GM19035 (cell line): ENCODE measurements at regions not wholly inside any gene's neighbourhood (a gene's known extent, or its start where the extent isn't known, plus 50 kb on each side); places are given as distances from the start of the nearest gene placed in this dataset.

ENCODE experiments used
- ATAC-seq: cut with Tn5 transposase; IDR thresholded peaks from one replicate; pipeline ENCODE4 v1.9.1; 2021; ENCODE audit not compliant: unreplicated experiment

DNA sequence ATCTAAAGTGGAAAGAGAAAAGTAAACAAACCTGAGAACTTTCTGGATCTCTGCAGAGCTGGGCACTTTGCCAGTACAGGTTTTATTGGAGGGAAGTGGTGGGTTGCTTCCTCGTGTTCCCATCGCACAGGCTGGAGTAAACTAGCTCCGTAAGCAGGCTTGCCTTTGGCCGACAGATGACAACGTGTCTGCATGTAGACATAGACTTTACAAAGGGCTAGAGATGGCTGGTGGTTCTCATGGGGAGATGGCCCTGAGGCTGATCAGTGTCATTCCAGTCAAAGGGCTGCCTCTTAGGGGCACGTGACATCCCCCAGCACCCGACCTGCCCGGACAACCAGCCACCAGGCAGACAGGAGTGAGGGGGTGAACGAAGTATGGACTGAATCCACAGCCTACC lies 98.8 kb downstream of the YTHDF1 start:
- no peak for ATAC-seq

DNA sequence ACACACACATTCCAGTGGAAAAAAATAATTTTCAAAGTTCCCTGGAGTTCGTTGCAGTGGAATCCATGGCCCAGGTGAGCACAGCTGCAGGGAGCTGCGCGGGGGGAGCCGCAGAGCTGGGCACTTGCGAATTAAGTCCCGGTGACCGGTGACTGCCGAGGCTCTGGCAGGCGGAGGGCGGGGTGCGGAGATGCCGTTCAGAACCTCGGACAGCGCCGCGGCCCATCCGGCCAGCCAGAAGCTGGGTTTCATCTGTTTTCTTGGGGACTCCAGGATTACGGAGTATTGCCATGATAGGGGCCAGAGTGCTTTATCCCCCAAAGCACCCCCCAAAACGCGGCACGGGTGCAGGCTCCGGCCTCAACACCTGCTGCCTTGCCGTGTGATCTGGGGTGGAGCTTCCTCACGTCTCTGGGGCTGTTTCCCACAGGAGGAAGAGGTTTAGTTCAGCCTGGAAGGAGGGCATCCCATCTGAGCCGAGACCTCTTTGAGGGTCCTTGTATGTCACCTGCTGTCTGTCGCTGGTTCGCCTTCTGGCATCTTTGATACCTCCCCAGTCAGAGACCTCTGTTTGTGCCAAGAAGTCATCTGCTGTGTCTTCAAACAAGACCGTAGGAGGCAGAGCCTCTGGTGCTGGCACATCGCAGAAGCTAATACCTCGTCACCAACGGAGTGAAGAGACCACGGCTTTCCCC lies 99.4 kb downstream of the YTHDF1 start:
- ATAC-seq: no peak

DNA sequence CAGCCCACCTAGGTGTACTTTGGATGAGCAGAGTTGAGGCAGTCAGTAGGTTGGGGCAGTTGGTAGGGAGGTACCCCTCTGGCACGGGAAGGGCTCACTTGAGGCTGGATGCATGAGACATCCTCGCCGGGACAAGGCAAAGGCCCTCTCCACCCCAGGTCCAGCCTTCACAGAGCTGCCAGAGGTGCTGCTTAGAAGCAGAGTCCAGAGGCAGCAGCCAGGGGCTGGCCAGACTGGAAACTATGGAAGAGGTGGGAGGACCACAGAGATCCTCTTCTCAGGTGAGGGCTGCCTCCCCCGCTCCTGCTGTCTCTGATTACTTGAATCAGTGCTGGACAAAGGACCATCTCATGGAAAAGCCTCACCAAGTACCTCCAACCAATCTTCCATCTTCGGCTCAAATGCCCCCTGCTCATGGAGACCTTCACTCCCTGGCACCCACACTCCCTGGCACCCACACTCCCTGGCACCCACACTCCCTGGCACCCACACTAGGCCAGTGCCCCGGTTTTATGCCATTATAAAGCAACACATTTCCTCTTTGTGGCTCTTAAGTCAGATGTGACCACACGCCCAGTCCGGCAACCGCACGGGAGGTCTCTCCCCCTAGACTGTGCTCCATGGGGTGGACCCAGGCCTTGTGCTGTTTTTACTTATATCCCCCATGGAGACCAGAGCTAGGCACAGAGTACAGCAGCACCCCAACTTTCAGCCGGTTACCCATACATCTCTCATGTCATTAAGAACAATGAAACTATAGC lies 100.1 kb downstream of the YTHDF1 start:
- no peak for ATAC-seq

DNA sequence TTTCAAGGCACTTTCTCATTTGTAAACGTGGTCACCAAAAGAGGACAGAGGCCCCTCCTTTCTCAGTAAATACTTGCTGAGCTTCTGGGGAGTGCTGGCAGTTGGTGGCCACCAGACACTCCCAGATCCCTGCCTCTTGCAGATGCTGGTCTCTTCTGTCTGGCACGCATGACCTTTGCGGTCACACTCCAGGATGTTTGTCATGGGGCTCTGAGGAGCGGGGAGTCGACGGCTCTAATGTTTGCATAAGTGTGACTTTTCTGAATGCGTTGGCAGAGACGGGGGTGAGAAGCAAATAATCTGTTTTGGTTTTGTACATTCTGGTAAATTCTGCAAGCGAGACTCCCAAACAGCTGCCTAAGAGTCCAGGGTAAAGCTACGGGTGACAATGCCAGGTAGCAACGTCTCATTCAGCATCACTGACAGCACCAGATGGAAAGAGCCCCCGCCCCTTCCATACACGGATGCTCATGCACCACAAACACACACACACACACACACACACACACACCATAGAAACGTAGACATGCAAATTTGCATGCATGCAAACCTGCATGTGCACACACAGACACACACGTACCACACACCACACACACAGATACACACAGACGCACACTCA lies 101.1 kb downstream of the YTHDF1 start:
- no peak for ATAC-seq

DNA sequence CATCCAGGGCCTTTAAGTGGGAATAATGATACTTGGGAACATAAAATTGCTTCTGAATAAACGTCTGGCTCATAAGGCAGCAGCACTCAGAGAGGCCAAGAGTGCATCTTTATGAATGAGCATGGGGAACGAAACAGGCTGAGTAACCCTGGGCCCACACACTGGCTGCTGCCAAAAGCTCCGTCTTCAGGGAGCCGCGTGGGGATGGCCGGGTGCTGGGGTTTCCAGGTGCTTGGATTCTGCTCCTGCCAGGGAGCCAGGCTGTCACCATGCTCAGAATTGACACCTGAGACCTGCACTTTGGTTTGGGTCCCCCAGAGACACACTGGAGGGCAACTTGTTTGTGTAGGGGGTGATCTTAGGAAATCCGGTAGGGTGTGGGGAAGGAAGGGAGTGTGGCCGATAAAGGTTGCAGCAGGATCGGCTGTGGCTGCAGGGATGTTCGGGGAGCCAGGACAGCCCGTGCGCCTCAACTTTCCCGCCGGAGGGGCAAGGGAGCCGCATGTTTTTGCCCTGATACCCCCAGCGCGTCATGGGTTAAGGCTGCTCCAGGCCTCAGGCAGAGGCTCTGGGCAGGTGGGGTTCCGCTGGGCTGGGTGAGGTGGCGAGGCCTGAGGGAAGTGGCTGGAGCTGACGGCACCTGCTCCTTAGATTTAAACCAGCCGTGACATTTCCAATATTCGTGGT lies 101.8 kb downstream of the YTHDF1 start:
- no peak for ATAC-seq

DNA sequence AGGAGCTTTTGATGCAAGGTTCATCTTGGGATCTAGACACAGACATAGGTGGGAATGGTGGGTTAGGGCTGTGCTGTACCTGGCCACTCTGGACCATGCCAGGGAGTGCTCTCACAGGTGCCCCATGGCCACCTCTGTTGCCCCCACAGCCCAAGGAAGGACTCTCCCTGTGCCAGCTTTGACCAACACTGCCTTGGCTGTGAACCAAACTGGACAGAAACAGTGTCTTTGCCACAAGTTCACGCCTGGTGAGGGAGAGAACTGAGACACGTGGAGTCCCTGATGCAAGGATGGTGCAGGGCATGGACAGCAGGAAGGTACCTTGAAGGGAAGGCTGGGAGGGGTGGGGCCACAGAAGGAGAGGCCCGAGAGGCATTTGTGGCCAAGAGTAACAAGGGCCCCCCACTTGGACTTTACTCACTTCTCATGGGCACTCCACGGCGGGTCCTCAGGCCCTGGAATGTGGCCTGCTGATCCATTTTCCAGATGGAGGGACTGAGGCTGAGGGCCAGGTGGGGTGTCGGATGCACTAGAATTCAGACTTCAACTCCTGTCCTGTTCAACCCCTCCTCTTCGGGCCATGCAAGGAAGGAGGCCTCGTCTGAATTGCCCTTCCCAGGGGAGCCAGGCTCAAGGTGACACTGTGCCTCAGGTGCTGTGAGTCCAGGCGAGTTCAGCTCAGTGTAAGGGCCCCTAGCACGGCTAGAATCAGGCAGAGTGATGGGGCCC lies 103.3 kb downstream of the YTHDF1 start:
- no peak for ATAC-seq

DNA sequence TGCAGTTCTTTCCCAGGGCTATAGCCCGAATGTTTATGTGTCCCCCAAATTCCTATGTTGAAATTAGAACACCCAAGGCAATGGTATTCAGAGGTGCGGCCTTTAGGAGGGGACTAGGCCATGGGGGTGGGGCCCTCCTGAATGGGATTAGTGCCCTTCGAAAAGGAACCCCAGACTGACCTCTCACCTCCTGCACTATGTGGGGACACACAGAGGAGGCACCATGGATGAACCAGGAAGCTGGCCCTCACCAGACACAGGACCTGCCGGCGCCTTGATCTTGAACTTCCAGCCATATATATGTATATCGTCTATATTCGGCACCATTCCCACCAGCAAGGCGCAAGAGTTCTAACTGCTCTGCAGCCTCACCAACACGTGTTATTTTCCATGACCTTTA lies 101.5 kb upstream of the BHLHE23 start:
- no peak for ATAC-seq

DNA sequence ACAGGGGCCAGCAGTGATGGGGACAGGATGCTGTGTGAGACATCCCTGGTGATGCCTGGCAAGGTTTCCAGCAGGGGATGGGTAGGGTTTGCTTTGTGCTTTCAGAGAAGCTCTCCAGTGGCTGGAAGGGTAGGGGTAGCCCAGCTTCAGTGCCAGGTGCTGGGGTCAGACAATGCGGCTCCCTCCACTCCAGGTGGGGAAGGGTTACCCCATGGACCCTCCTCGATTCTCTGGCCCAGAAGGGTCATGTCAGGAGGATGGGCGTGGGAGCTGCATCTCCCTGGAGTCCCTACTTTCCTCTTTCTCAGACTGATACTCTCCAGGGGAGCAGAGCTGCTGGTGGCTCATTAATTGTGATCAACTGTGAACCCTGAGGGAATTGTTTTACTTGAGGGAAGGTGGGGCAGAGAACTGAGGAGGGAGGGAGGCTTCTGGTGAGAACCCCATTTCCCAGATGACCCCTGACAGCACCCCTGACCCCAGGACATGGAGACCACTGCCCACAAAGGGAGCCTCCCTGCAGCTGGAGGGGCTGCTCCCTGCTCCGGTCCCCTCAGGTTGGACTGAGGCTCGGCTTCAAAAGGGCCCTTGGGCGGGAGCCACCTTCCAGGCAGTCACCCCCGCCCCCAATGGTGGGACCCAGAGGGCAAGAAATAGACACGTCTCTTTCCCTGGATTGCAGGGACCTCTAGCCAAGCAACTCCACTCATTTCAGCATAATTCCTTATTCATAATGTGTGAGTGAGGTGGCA lies 100.9 kb upstream of the BHLHE23 start:
- no peak for ATAC-seq

DNA sequence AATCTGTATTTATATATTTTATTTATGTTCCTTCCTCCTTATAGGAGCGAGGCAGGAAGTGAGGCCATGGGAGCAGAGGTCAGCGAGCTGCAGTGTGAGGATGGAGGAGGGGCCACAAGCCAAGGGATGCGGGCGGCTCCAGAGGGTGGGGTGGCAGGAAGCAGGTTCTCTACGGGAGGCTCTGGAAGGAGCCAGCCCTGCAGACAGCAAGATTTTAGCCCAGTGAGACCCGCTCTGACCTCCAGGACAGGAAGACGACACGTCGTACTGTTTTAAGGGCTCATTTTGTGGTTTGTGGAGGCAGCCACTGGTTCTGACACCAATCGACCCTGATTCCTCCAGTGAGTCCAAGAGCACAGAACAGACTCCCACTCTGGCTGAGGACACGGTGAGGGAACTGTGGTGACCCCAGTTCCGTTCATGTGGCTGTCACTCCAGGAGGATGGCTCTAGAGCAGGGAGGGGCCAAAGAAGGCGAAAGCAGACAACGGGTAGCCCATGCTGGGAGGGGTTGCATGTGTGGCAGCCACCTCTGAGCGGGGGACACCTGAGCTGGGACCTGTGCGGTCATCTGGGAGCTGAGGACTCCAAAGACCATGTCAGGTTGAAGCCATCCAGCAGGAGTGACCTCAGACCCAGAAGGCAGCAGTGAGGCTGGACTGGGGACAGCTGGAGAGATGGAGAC lies 100.1 kb upstream of the BHLHE23 start:
- no peak for ATAC-seq

DNA sequence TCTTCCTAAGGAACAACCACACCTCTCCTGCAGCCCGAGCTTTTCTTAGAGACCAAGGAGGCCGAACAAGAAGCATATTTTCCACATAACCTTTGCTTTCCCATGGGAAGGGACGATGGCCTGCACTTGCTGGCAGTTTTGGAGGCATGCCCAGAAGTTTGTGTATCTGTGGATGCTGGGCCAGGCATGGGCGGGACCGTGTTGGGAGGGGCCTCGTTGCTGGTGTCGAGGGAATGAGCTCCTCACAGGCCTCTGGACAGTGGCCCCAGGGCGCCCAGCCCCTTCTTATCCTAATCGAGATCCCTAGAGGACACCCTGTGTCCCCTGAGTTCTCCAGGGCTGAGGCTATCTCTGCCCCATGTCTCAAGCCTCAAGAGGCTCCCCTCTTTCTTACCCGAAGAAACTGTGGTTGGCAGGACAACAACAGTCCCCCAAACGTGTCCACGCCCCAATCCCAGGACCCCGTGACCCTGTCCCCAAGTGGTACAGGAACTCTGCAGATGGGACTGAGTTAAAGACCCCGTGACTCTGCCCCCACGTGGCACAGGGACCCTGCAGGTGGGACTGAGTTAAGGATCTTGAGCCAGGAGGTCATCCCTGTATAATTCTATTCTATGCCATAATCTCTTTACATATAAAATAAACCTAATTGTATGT lies 99.5 kb upstream of the BHLHE23 start:
- no peak for ATAC-seq

DNA sequence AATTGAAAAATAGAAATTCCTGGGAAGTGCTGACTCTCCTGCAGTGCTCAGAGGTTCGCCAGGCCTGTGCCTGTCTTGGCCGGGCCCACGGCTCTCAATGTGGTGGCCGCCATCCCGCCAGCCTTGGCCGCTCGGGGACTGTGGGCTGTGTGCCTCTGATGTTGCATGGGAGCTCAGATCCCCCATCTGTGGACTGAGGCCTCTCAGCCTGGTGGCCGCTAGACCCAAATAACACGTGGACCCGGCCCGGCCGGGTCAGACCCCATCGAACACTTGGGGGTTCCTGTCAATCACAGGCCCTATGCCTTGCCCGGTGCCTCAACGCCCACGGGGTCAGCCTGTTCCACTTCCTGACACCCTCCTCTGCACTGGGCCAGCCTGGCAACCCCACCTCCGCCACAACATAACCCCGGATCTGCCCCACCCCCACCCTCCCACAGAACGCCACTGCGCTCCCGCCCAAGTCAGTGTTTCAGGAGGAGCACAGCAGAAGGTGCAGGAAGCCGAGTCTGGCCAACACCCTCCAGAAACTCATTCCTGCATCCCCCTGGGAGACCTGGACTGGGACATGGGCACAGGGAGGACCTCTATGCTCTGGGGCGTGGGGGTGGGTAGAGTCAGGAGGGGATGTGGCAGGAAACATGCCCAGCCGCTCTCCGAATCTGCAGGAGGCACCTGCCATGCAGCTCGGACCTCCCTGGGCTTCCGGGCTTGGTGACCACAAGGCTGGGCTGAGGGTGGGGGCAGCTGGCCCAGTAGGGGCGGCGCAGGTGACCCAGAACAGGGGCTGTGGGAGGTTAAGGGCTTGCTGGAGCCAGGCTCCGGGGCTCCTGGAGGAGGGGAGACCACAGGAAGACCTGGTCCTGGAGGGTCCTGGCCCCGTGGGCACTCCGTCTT lies 98.7 kb upstream of the BHLHE23 start:
- no peak for ATAC-seq

DNA sequence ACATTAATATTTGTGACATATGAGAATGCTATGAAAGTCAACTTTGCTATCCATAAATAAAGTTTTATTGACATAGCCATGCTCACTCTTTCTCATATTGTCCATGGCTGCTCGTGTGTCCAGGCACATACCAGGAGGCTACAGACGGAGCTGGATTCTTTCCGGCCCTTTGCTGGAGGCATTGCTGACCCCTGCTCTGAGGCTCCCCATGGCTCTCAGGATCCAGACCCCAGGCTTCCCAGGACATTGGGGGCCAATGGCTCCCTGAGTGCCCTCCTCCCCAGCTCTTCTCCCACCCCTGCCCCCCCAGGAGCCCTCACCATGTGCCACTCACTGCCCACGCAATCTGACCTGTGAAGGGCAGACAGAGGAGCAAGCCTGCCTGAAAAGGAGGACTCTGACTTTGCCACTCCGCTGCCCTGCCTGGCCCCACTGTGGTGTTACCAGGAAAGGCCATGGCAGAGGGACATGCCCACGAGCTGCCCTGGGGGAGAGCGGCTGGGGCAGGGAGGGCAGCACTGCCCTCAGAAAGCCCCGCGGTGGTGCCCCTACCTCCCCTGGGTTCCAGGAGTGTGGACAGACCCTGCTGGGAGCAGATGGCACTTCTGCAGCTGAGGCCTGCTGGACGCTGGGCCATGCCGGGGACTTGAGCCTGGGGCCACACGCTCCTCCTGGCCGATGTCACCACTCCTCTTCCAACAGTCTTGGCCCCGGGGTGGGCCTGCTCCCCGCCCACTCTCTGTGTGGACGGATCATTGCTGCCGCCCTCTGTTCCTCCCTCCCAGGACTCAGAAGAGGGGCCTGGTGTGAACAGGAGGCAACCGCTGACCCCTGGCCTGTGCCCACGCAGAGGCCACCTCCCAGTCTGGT lies 97.8 kb upstream of the BHLHE23 start:
- ATAC-seq: no peak

DNA sequence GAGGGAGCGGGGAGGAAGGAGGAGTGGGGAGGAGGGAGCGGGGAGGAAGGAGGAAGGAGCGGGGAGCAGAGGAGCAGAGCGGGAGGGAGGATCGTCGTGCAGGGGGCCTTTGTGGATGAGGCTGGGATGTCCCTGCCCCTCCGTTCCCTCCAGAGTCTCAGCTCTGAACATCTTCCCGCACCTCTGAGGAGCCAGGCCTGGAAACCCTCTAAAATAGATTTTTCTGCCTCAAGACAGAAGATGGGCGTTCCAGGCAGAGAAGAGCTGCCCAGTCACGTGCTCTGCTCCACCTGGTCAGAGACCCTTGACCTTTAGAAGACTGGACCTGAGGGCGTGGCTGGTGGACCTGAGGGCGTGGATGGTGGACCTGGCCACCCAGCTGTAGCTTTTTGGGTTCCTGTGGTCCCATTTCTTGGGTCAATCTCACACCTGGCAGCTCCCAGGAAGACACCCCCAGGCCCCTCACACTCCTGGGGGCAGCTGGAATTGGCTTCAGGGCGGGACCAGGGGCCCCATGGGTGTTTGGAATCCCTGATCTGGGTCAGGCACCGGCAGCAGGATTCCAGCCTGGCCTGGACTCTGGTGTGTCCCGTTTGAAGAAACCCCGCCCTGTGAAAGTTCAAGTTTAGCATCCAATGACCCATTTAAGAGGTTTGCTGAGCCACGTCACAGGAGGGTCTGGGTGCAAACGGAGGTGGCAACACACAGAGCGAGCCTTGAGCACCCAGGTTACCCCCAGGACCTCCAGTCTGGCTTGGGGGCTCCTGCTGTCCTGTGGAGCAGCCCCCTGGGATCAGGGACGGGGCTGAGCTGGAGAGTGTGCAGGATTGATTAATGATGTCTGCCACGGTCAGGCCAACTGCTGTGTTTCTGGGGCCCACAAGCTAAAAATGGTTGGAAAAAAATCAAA lies 96.9 kb upstream of the BHLHE23 start:
- ATAC-seq: no peak

DNA sequence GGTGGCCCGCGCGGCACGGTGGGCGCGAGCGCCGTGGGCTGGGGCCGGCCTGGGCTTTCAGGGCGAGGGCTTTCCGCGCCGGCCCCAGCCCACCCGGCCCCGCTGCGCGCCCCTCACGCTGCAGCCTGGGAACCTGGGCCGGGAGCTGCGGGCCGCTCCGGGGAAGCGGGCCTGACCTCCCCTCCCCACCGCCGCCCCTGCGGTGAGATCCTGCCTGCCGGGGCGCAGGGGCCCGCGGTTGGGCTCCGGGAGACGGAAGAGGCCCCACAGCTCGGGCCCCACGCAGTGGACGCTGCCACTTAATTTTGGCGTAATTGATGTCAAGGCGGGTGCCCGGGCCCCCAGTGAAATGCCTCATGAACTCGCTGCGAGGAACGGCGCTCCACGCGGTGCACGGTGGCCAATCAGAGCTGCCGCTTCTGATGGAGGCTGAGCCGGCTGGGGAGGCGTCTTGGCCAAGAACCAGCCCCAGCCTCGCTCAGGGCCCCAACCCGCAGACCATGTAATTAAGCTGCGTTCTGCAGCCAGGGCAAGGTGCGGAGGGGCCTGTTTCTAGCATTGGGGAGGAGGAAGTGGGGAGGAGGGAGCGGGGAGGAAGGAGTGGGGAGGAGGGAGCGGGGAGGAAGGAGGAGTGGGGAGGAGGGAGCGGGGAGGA lies 96.1 kb upstream of the BHLHE23 start:
- ATAC-seq: no peak

DNA sequence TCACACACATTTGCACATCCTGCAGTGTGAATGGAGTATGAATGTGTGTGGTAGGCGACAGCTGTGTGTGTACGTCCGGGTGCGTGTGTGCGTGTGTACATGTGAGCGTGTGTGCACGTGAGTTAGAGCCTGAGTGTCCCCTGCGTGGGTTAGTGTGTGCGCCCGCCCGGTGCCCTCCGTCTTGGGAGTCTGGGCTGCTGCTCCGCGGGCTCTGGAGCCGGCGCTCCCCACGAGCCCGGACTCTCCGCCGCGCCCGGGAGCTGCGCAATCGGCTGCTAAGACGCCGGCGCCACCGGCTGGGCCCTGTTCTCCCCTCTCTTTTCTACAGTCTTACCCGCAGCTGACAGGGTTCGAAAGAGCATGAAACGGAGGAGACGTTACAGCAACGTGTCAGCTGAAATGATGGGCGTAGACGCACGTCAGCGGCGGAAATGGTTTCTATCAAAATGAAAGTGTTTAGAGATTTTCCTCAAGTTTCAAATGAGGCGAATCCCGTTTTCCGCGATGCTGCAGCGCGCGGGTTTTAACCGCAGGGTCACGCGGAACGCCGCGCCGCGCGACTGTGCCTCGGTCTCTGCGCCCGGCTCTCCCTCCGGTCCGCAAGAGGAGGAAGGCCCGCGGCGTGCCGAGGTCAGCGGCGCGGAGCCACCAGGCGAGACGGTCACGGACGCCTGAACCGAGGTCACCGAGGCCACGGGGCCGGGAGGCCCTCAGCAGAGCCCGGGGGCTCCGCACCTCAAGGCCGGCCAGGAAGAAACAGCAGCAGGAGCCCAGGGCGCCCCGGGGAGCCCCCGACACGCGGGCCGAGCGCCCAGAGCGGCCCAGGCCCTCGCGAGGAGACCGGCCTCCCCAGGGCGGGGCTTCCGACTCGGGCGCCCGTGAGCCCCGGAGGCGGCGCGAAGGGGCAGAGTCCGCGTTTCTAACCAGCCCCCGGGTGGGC lies 95.3 kb upstream of the BHLHE23 start:
- peak; percentile 56 for ATAC-seq
